SK-N-SH (cell line): ENCODE measurements at regions not wholly inside any gene's neighbourhood (a gene's known extent, or its start where the extent isn't known, plus 50 kb on each side); places are given as distances from the start of the nearest gene placed in this dataset.
A peak's percentile ranks its signal among the peaks of the same experiment; 100 is the strongest.

Experiments used
- CTCF ChIA-PET: fragments of 300-600, 350-600 bp; formaldehyde crosslinking; extraction: SDS; loops from one replicate; lab custom pipeline; 2021; lab: Yijun Ruan, JAX
- POLR2A ChIA-PET: fragments of 350-600 bp; sonication (Branson Sonifier 250); formaldehyde crosslinking; extraction: SDS; loops from one replicate; lab custom pipeline; 2020; ENCODE audit warnings: antibody characterized with exemption, inconsistent platforms; lab: Yijun Ruan, JAX
- DNase-seq: peaks from one replicate; pipeline ENCODE4 v3.0.0; 2012
- H2AFZ ChIP-seq: fragments of 200-600 bp; sonication (generic); 2 replicates; pipeline ENCODE4 v1.8.1; 2016; ENCODE audit warnings: antibody characterized with exemption, mild to moderate bottlenecking, low read depth
- H3F3A ChIP-seq: fragments of 200-600 bp; sonication (generic); replicated peaks from 2 replicates; pipeline ENCODE3; 2016; ENCODE audit warnings: antibody characterized with exemption, mild to moderate bottlenecking; ENCODE audit not compliant: insufficient read depth
- H3K27ac ChIP-seq, 2 experiments: fragments of 200-500 bp in 1 of 2; fragments of 200-600 bp in 1 of 2; sonication (Bioruptor generic) in 1 of 2; sonication (generic), shearing (Covaris generic) in 1 of 2; 2 replicates each; pipeline versions ENCODE4 v1.5.1 to v1.6.1; 2014 to 2016; ENCODE audit warnings: low read depth in 2 of 2, inconsistent platforms in 1 of 2, low read length in 1 of 2, mild to moderate bottlenecking in 1 of 2, mixed read lengths in 1 of 2
- H3K27me3 ChIP-seq: fragments of 200-600 bp; sonication (generic), shearing (Covaris generic); 2 replicates; pipeline ENCODE4 v1.6.1; 2016; ENCODE audit warnings: mixed run types; ENCODE audit not compliant: insufficient read depth
- H3K36me3 ChIP-seq, 2 experiments: fragments of 200-500 bp in 1 of 2; fragments of 200-600 bp in 1 of 2; sonication (Bioruptor generic) in 1 of 2; sonication (generic) in 1 of 2; replicated peaks in 1 of 2; 2 replicates each; pipeline versions ENCODE3 to v1.5.1; 2014 to 2016; ENCODE audit warnings: low read length in 1 of 2, mild to moderate bottlenecking in 1 of 2; ENCODE audit not compliant: insufficient read depth in 2 of 2, control insufficient read depth in 1 of 2
- H3K4me1 ChIP-seq, 2 experiments: fragments of 200-500 bp in 1 of 2; fragments of 200-600 bp in 1 of 2; sonication (Bioruptor generic) in 1 of 2; sonication (generic), shearing (Covaris generic) in 1 of 2; 2 replicates each; pipeline versions ENCODE4 v1.5.1 to v1.6.1; 2014 to 2016; ENCODE audit warnings: low read depth in 1 of 2, low read length in 1 of 2, mixed run types in 1 of 2; ENCODE audit not compliant: insufficient read depth in 2 of 2, control insufficient read depth in 1 of 2
- H3K4me2 ChIP-seq: fragments of 200-600 bp; sonication (generic), shearing (Covaris generic); 2 replicates; pipeline ENCODE4 v1.6.1; 2017; ENCODE audit warnings: mixed run types
- H3K4me3 ChIP-seq, 2 experiments: fragments of 200-500 bp in 1 of 2; fragments of 200-600 bp in 1 of 2; sonication (Bioruptor generic) in 1 of 2; sonication (generic), shearing (Covaris generic) in 1 of 2; 2 replicates each; pipeline versions ENCODE4 v1.5.1 to v1.8.1; 2014 to 2016; ENCODE audit warnings: low read depth in 2 of 2, inconsistent platforms in 1 of 2, low read length in 1 of 2, mild to moderate bottlenecking in 1 of 2, mixed read lengths in 1 of 2, moderate library complexity in 1 of 2
- H3K79me2 ChIP-seq: fragments of 200-600 bp; sonication (generic); 2 replicates; pipeline ENCODE4 v1.8.1; 2017; ENCODE audit warnings: mild to moderate bottlenecking; ENCODE audit not compliant: insufficient read depth
- H3K9ac ChIP-seq: fragments of 200-600 bp; sonication (generic); 2 replicates; pipeline ENCODE4 v1.6.1; 2017; ENCODE audit warnings: mixed run types
- H3K9me2 ChIP-seq: fragments of 200-600 bp; sonication (generic); 2 replicates; pipeline ENCODE4 v1.6.1; 2017; ENCODE audit warnings: mixed run types
- H3K9me3 ChIP-seq: fragments of 200-600 bp; sonication (generic); 2 replicates; pipeline ENCODE4 v1.6.1; 2017; ENCODE audit warnings: mixed run types, mild to moderate bottlenecking, moderate library complexity
- H4K20me1 ChIP-seq: fragments of 200-600 bp; sonication (generic); 2 replicates; pipeline ENCODE4 v1.6.1; 2017; ENCODE audit warnings: mild to moderate bottlenecking, mixed run types; ENCODE audit not compliant: insufficient read depth
- CHD2 ChIP-seq: fragments of 150-350 bp; IDR thresholded peaks from 2 replicates; pipeline ENCODE4 v1.6.1; 2018; ENCODE audit warnings: low read length; ENCODE audit not compliant: partially characterized antibody
- FOXM1 ChIP-seq: IDR thresholded peaks from 2 replicates; pipeline ENCODE4 v1.4.0; 2012; ENCODE audit warnings: low read depth, mild to moderate bottlenecking
- MEF2A ChIP-seq: IDR thresholded peaks from 2 replicates; pipeline ENCODE4 v1.4.0; 2012; ENCODE audit warnings: low read depth, borderline replicate concordance
- POLR2AphosphoS5 ChIP-seq: IDR thresholded peaks from 2 replicates; pipeline ENCODE4 v1.6.1; 2012; ENCODE audit warnings: low read depth, low read length
- RCOR1 ChIP-seq: fragments of 150-350 bp; IDR thresholded peaks from 2 replicates; pipeline ENCODE4 v1.6.1; 2017; ENCODE audit warnings: antibody characterized with exemption, low read length
- REST ChIP-seq: IDR thresholded peaks from 2 replicates; pipeline ENCODE4 v1.6.1; 2012; ENCODE audit warnings: mild to moderate bottlenecking, low read depth, low read length, moderate library complexity
- RFX5 ChIP-seq: IDR thresholded peaks from 2 replicates; pipeline ENCODE4 v1.6.1; 2012; ENCODE audit warnings: mild to moderate bottlenecking, improper control_type of control experiment, low read length
- RXRA ChIP-seq: IDR thresholded peaks from 2 replicates; pipeline ENCODE4 v1.4.0; 2012; ENCODE audit warnings: low read depth, mild to moderate bottlenecking, borderline replicate concordance
- TEAD4 ChIP-seq: IDR thresholded peaks from 2 replicates; pipeline ENCODE4 v1.4.0; 2012; ENCODE audit warnings: mild to moderate bottlenecking, borderline replicate concordance; ENCODE audit not compliant: insufficient read depth
- USF2 ChIP-seq: fragments of 150-350 bp; IDR thresholded peaks from 2 replicates; pipeline ENCODE4 v1.6.1; 2017; ENCODE audit warnings: antibody characterized with exemption, low read length, low read depth, borderline replicate concordance
- ZBTB33 ChIP-seq: IDR thresholded peaks from 2 replicates; pipeline ENCODE4 v1.4.0; 2012; ENCODE audit warnings: low read depth, borderline replicate concordance
- WGBS: methylation state at CpG from one replicate; pipeline ENCODE4 v1.1.6; 2017; ENCODE audit warnings: low lambda C conversion rate; 5-methylcytosine and 5-hydroxymethylcytosine counted together

GRCh38 chr11:31995525-31996094 is 95.3 kb upstream of the RCN1 start (continued):
- TF ChIP-seq MEF2A (no peak), ZBTB33 (no peak), RFX5 (no peak), RCOR1 (no peak), CHD2 (no peak), FOXM1 (no peak)

- no peaks in the 10 kb centered on the region for H3K79me2 ChIP-seq
- no peak overlapping the region for H3K27ac ChIP-seq
- POLR2A ChIA-PET = no interaction called here
- 43% methylated on average over 7 of the region's 7 CpGs for WGBS
- H3K4me2 ChIP-seq = 0 out of 2 replicates have a peak overlapping the region, but pooled peaks have one; percentile 63
- H3K9me3 ChIP-seq = no peaks in the 10 kb centered on the region
- H3K36me3 ChIP-seq = no peaks in the 10 kb centered on the region
- no peak overlapping the region; a peak in 1 of 4 replicates for H3K4me3 ChIP-seq
- TF ChIP-seq POLR2AphosphoS5 (no peak), USF2 (no peak), TEAD4 (no peak)
- no peak for DNase-seq
- peaks cover 11% of the 10 kb centered on the region; the same call in 1 of the 2 replicates for H3K27me3 ChIP-seq
- H3K4me1 ChIP-seq = no peaks in the 10 kb centered on the region; a peak in 1 of 4 replicates
- no peaks in the 10 kb centered on the region for H3K9me2 ChIP-seq
- 0 out of 2 replicates have a peak overlapping the region, but pooled peaks have one; percentile 38 for H2AFZ ChIP-seq
- CTCF ChIA-PET = no interaction called here
- H3F3A ChIP-seq = no peaks in the 10 kb centered on the region
- no peak overlapping the region for H3K9ac ChIP-seq
- H4K20me1 ChIP-seq = no peaks in the 10 kb centered on the region
Observed at GRCh38 chr11:31995032-31995431, 95.8 kb upstream of the RCN1 start.

GRCh38 chr11:31987118-31988005 is 103.5 kb upstream of the RCN1 start:
- CTCF ChIA-PET = interaction anchor here (1.3 kb wide), 1 partner anchor 13 kb away, joined by 3 read pairs; no protein-coding TSS in a partner anchor

More at GRCh38 chr11:31987118-31988005, 103.5 kb upstream of the RCN1 start:
- Histone ChIP-seq H3K27me3 (peaks cover 42% of the 10 kb centered on the region; the same call in 1 of the 2 replicates), H3K4me3 (peak overlapping the region in 1 of 2 experiments; percentile 25; a peak in 2 of 4 replicates), H3K36me3 (no peaks in the 10 kb centered on the region), H3F3A (no peaks in the 10 kb centered on the region), H4K20me1 (no peaks in the 10 kb centered on the region), H3K9ac (no peak overlapping the region), H3K27ac (no peak overlapping the region), H3K4me2 (no peak overlapping the region), H3K9me2 (no peaks in the 10 kb centered on the region), H3K4me1 (no peaks in the 10 kb centered on the region; a peak in 1 of 4 replicates), H3K79me2 (no peaks in the 10 kb centered on the region), H3K9me3 (no peaks in the 10 kb centered on the region), H2AFZ (no peak overlapping the region)
- TF ChIP-seq RXRA (no peak), REST (peak; percentile 91)
- DNase-seq = peak; percentile 44
- POLR2A ChIA-PET = no interaction called here
- 24% methylated on average over 22 of the region's 64 CpGs for WGBS
